ENCODE measurements at regions not wholly inside any gene's neighbourhood (a gene's known extent, or its start where the extent isn't known, plus 50 kb on each side); places are given as distances from the start of the nearest gene placed in this dataset.

DNA sequence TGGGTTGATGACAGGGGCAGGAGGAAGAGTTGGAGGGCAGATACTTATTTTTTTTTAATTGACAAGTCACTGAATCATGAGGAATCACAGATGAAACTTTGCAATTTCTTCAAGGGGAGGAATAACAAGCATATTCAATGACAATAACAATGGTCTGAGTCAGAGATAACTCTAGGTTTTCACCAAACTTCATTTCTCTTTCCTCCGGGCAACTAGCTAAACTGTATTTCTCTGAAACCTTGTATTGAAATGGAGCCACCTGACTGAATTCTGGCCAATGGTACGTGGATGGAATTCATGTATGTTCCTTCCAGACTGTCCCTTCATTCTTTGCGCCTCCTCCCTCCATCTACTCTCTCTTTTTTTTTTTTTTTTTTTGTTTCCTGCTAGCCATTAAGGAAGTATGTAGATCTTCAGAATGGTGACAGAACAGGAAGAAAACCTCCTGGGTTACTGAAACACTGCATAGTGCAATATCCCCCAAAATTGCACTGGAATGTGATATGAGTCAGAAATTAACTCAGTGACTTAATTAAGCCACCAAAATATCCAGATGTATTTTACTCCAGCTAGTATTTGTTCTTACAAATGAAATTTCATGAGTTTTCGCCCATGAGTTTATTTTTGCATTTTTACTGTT, 495.4 kb downstream of the OTOL1 start:
- DNase-seq (ENCODE audit: low spot score): no peak
- FAIRE-seq: no peak

- FAIRE-seq: no peak
- no peak for DNase-seq (ENCODE audit: low spot score)
Observed at GRCh38 chr3:161999846-162000245, 503.2 kb downstream of the OTOL1 start.

GRCh38 chr3:162007722-162008121, 511.1 kb downstream of the OTOL1 start:
- FAIRE-seq (no peak), DNase-seq (ENCODE audit: low spot score) (no peak)

DNA sequence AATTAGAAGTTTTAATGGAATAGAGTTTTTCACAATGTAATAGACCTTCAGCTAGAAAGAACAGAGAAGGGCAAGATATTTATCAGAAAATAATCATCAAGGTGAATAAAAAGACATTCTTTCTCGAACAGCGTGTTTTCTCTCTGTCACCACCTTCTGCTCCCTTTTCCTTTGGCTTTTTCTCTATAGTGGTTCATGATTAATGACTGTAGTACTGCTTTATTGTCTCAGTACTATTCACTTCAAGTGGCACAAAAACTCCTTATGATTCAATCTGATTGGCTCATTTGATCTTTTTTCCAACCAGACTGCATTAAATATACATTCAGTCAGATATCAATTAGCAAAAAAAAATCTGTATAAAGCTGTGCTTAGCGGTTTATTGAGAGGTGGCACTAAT, 516.0 kb downstream of the OTOL1 start:
- DNase-seq (ENCODE audit: low spot score): no peak

DNA sequence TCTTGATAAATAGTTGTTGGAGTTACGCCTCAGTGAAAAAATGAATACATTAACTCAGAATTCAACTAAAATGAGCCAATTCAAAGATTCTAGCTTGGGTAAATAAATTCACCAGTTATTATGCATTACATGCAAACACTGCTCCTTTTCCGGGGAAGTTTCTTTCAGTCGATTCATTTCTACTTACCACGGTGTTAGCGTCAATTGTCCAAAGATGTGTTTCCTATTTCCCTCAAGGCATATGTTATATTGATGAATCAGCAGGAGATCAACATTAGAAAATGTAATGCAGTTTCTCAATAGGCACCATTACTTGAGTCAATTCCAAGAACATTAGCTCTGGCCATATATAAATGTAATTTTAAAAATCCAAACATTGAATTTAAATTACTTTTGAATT, 517.7 kb downstream of the OTOL1 start:
- no peak for FAIRE-seq
- no peak for DNase-seq (ENCODE audit: low spot score)

More for the DNA sequence above, 516.0 kb downstream of the OTOL1 start:
- FAIRE-seq: no peak

GRCh38 chr3:162015856-162016255, 519.2 kb downstream of the OTOL1 start:
- FAIRE-seq: no peak

DNA sequence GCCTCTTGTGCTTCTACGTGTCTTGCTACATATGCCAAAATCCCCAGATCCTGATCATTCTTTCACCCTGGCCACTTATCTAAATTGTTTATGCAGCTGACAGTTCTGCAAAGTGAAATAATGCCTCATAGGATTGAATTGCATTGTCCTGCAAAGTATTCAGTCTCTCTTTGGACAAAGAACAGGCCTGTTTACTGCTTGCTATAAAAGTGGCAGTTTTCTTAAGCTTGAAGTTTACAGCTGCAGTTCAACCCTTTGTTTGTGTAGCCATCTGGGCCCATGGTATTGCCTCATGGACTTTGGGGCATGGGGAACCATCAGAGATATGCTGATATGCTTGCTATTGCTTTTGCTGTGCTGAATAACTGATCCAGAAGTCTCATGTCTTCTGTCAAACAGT, 523.2 kb downstream of the OTOL1 start:
- no peak for FAIRE-seq
- DNase-seq (ENCODE audit: low spot score): no peak

More at GRCh38 chr3:162015856-162016255, 519.2 kb downstream of the OTOL1 start:
- no peak for DNase-seq (ENCODE audit: low spot score)

- DNase-seq (ENCODE audit: low spot score) (no peak), FAIRE-seq (no peak)
Observed at GRCh38 chr3:162021206-162021605, 524.6 kb downstream of the OTOL1 start.

DNA sequence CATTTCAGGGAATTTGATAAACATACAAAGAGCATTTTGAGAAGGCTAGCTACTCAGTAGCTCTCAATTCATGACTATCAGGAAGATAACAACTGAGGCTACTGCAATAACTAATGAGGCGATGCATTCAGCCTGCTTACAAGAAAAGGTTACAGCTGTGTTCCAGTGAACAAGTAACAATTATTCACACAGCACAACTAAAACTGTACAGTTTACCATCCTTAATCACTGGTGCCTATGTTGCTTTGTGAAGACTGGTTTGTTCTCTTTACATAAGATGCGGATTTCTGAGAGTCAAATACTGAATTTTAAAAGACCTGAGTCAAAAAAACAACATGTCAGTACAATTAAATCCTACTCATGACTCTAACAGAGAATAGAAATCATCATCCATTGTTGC, 526.3 kb downstream of the OTOL1 start:
- no peak for FAIRE-seq

GRCh38 chr3:162029736-162030135, 533.1 kb downstream of the OTOL1 start:
- FAIRE-seq (no peak), DNase-seq (ENCODE audit: low spot score) (no peak)

More for the DNA sequence above, 526.3 kb downstream of the OTOL1 start:
- DNase-seq (ENCODE audit: low spot score): no peak

- peak; percentile 11 for DNase-seq (ENCODE audit: low spot score)
- FAIRE-seq: no peak
Observed at GRCh38 chr3:162034368-162034767, 537.8 kb downstream of the OTOL1 start.

GRCh38 chr3:162041622-162042021, 545.0 kb downstream of the OTOL1 start:
- no peak for FAIRE-seq
- DNase-seq (ENCODE audit: low spot score): no peak

DNA sequence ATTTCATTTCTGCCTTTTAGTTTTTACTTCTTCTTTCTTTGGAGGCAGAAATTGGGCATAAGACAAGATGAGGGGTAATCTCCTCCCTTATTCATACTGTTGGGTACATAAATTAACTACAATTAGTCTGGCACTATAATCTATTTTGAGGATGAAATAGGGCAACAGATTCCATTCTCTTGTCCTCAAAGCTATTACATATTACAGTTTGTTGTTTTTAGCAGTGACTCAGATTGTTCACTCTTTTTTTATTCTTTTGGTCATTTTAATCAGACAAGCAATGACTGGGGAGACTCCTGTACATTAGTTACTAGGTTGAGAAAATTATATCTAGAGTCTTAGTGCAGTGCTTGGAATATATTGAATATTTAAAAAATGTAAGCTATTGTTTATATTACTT, 556.0 kb downstream of the OTOL1 start:
- no peak for FAIRE-seq

GRCh38 chr3:162072656-162073164, 576.1 kb downstream of the OTOL1 start:
- no peak for DNase-seq (ENCODE audit: low spot score)
- no peak for FAIRE-seq

More for the DNA sequence above, 556.0 kb downstream of the OTOL1 start:
- DNase-seq (ENCODE audit: low spot score): no peak

- FAIRE-seq (no peak), DNase-seq (ENCODE audit: low spot score) (no peak)
Observed at GRCh38 chr3:162073422-162073975, 576.9 kb downstream of the OTOL1 start.

DNA sequence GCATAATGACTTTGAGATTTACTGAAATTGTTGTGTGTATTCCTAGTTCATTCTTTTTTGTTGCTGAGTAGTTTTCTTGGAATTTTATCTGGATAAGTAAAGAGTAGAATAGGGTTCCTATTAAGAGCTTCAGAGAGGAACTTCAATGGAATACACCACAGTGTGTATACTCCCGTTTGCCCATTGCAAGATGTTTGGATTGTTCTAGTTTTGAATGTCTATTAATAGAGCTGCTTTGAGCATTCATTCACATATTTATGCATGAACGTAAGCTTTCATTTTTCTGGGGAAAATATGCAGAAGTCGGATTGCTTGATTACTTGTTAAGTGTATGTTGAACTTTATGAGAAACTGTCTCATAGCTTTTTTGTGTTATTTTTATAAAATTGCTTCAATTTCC, 580.5 kb downstream of the OTOL1 start:
- DNase-seq (ENCODE audit: low spot score) (no peak), FAIRE-seq (no peak)

DNA sequence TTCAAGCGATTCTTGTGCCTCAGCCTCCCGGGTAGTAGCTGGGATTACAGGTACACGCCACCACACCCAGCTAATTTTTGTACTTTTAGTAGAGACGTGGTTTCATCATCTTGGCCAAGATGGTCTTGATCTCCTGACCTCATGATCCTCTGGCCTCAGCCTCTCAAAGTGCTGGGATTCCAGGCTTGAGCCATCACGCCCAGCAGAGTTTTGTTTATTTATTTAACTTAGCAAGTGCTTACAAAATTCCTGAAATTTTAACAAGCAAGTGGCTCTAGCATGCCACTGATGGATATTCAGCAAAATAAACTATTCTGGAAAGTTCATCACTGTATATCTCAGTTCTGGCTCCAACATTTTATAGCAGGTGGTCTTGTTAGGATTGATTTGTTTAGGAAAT, 585.9 kb downstream of the OTOL1 start:
- no peak for FAIRE-seq
- no peak for DNase-seq (ENCODE audit: low spot score)

GRCh38 chr3:162087361-162087760, 590.8 kb downstream of the OTOL1 start:
- no peak for FAIRE-seq
- no peak for DNase-seq (ENCODE audit: low spot score)

GRCh38 chr3:162092751-162093150, 596.1 kb downstream of the OTOL1 start:
- FAIRE-seq (no peak), DNase-seq (ENCODE audit: low spot score) (no peak)

DNA sequence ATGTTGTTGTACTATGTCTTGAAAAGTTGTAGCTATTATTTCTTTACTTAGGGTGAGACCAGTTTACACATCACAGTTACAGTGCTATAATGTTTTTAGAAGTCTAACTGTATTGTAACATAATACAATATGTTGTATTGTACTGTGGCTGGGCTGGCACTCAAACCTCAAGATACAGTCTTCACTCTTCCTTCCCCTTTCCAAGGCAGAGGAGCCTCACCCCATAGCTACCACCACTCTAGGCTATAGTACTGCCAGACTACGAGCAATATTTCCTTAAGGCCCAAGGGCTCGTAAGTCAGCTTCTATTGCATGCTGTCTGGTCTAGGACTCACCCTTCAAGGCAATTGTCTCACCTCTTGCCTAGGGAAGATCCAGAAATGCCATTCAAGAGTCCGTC, 597.7 kb downstream of the OTOL1 start:
- DNase-seq (ENCODE audit: low spot score) (no peak), FAIRE-seq (no peak)

DNA sequence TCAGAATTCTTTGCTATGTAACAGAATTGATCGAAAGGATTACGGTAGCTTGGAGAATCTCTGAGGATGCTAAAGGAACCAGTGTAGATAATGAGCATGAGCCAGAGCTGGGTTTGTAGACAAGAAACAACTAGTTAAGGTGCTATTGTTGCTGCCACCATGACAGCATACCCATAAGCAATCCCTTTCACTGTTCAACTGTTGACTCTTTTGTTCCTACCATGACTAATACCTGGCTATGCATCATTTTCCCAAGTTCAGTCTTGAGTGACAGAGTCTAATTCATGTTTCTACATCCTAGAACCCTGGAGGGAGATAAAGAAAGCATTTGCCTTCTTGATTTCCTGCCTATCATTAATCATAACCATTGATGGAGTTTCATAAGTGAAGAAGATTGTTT, 600.3 kb downstream of the OTOL1 start:
- FAIRE-seq: no peak
- DNase-seq (ENCODE audit: low spot score): no peak

- DNase-seq (ENCODE audit: low spot score): no peak
Observed at GRCh38 chr3:162103808-162104207, 607.2 kb downstream of the OTOL1 start.

DNA sequence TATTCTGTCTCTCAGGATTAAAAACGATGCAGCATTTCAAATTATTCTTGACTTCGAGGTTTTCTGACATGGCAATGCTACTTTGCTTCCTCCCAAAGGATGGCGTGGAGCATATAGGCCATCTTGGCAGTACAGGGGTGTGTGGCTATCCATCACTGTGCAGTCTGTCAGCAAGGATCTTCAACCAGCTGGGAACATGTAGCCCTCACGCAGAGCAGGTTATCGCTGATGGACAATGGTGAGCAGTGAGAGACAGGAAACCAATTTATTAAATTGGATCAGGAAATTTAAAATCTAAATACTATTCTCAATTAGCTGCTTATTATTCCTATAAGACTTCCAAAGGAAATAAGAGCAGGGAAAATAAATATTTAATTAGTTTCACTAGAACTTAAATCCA, 615.3 kb downstream of the OTOL1 start:
- DNase-seq (ENCODE audit: low spot score) (no peak), FAIRE-seq (no peak)

More at GRCh38 chr3:162103808-162104207, 607.2 kb downstream of the OTOL1 start:
- FAIRE-seq: no peak

All from urothelium cell line (cell line).